CD8-positive, alpha-beta memory T cell (primary cell): ENCODE measurements at regions not wholly inside any gene's neighbourhood (a gene's known extent, or its start where the extent isn't known, plus 50 kb on each side); places are given as distances from the start of the nearest gene placed in this dataset.

Experiments used
- CTCF ChIA-PET: fragments of 350-600 bp; sonication (Branson Sonifier 250); formaldehyde crosslinking; loops from one replicate; lab custom pipeline; 2021; ENCODE audit warnings: antibody characterized with exemption; lab: Charles Lee
- POLR2A ChIA-PET: fragments of 350-600 bp; sonication (Branson Sonifier 250); formaldehyde crosslinking; loops from one replicate; lab custom pipeline; 2021; ENCODE audit warnings: antibody characterized with exemption; lab: Charles Lee
- DNase-seq, 5 donors: peaks; one replicate each; pipeline versions ENCODE4 v3.0.0 to v3.0.0-alpha.2; 2020 to 2022; ENCODE audit warnings: mixed read lengths in 1 of 5
- H3K27ac ChIP-seq: one replicate; pipeline ENCODE4 v1.7.0; 2013; ENCODE audit warnings: low read depth, mild to moderate bottlenecking, low read length, moderate library complexity
- H3K27me3 ChIP-seq: 2 replicates; pipeline ENCODE4 v1.7.0; 2013; ENCODE audit warnings: low read length, mild to moderate bottlenecking; ENCODE audit not compliant: insufficient read depth, poor library complexity, severe bottlenecking
- H3K36me3 ChIP-seq: 2 replicates; pipeline ENCODE4 v1.7.0; 2013; ENCODE audit warnings: mild to moderate bottlenecking, low read length, moderate library complexity; ENCODE audit not compliant: insufficient read depth
- H3K4me1 ChIP-seq: 2 replicates; pipeline ENCODE4 v1.7.0; 2013; ENCODE audit warnings: mild to moderate bottlenecking, low read length, moderate library complexity; ENCODE audit not compliant: insufficient read depth
- H3K4me3 ChIP-seq: 2 replicates; pipeline ENCODE4 v1.7.0; 2013; ENCODE audit warnings: mild to moderate bottlenecking, low read length
- H3K9me3 ChIP-seq: 2 replicates; pipeline ENCODE4 v1.7.0; 2013; ENCODE audit warnings: mild to moderate bottlenecking, low read length
- H3K27ac Mint-ChIP-seq, 8 donors: one replicate each; pipeline ENCODE4 v1.8.0; 2020 to 2021; ENCODE audit warnings: mixed read lengths in 8 of 8, mild to moderate bottlenecking in 6 of 8, inconsistent platforms in 3 of 8, moderate library complexity in 3 of 8
- H3K27me3 Mint-ChIP-seq, 2 donors: one replicate each; pipeline ENCODE4 v1.8.0; 2020 to 2021; ENCODE audit warnings: mixed read lengths in 2 of 2, mild to moderate bottlenecking in 1 of 2, moderate library complexity in 1 of 2
- H3K36me3 Mint-ChIP-seq, 3 donors: one replicate each; pipeline ENCODE4 v1.8.0; 2020 to 2021; ENCODE audit warnings: mixed read lengths in 3 of 3, inconsistent platforms in 1 of 3, mild to moderate bottlenecking in 1 of 3
- H3K4me1 Mint-ChIP-seq, 3 donors: one replicate each; pipeline ENCODE4 v1.8.0; 2020 to 2021; ENCODE audit warnings: mixed read lengths in 3 of 3, inconsistent platforms in 1 of 3, mild to moderate bottlenecking in 1 of 3
- H3K4me3 Mint-ChIP-seq, 7 donors: one replicate each; pipeline ENCODE4 v1.8.0; 2020 to 2021; ENCODE audit warnings: mixed read lengths in 7 of 7, mild to moderate bottlenecking in 6 of 7, moderate library complexity in 4 of 7, inconsistent platforms in 2 of 7
- H3K9me3 Mint-ChIP-seq, 5 donors: one replicate each; pipeline ENCODE4 v1.8.0; 2020 to 2022; ENCODE audit warnings: mixed read lengths in 5 of 5, mild to moderate bottlenecking in 3 of 5, moderate library complexity in 2 of 5, inconsistent platforms in 1 of 5

DNA sequence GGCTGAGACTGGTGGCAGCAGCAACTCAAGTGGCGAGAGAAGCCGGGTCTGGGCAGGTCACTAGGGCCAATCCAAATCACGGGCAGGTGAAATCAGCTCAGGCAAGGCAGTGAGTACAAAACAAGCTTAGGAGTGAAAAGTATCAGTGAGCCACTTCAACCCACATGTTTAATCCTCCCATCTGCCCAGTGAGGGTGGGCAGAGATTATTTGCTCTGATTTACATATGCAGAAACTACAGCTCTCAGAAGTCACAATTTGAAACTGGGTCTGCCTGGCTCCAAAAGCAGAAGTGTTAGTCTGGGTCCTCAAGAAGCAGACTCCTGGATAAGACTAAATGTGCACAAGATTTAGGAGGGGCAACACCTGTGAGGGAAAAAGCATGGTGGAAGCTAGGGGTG lies 173.7 kb upstream of the LRFN2 start:
- Histone ChIP-seq H3K9me3 (no peaks in the 10 kb centered on the region), H3K27ac (no peak overlapping the region), H3K36me3 (no peaks in the 10 kb centered on the region), H3K4me1 (no peaks in the 10 kb centered on the region), H3K27me3 (no peaks in the 10 kb centered on the region), H3K4me3 (no peak overlapping the region)
- no peaks in the 10 kb centered on the region for H3K4me1 Mint-ChIP-seq
- CTCF ChIA-PET: no interaction called here
- H3K4me3 Mint-ChIP-seq: no peak overlapping the region
- no peaks in the 10 kb centered on the region for H3K36me3 Mint-ChIP-seq
- no peak for DNase-seq
- H3K27me3 Mint-ChIP-seq: peaks cover 15 to 37% of the 10 kb centered on the region in 2 donors
- POLR2A ChIA-PET: no interaction called here
- no peaks in the 10 kb centered on the region for H3K9me3 Mint-ChIP-seq
- H3K27ac Mint-ChIP-seq: no peak overlapping the region

DNA sequence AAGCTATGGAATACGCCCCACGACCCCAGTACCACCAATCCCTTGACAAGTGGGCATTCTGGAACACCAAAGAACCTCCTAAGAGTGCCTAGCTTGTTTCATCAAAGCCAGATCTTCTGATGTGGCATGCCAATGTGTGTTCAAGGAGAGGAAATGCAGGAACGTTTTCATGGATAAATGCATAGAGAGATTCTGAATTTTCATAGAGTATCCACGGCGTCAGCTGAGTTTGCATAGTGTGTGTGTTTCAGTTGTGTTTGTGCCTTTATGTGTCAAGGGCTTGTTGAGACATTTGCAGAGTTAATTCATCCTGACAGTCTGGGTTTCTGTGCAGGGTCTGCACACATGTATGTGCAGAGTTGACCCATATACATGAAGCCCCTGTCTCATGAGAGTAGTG lies 172.7 kb upstream of the LRFN2 start:
- H3K36me3 Mint-ChIP-seq: no peaks in the 10 kb centered on the region

GRCh38 chr6:40759264-40759663 lies 172.1 kb upstream of the LRFN2 start:
- ChIA-PET CTCF (no interaction called here), POLR2A (no interaction called here)
- Histone ChIP-seq H3K4me1 (no peaks in the 10 kb centered on the region), H3K36me3 (no peaks in the 10 kb centered on the region), H3K9me3 (no peaks in the 10 kb centered on the region), H3K27me3 (peaks cover 12% of the 10 kb centered on the region), H3K27ac (no peak overlapping the region), H3K4me3 (no peak overlapping the region)
- Mint-ChIP-seq H3K9me3 (no peaks in the 10 kb centered on the region), H3K36me3 (no peaks in the 10 kb centered on the region), H3K4me3 (no peak overlapping the region), H3K27me3 (peaks cover 20 to 45% of the 10 kb centered on the region in 2 donors), H3K27ac (no peak overlapping the region), H3K4me1 (no peaks in the 10 kb centered on the region)
- DNase-seq: no peak

More for the DNA sequence above, 172.7 kb upstream of the LRFN2 start:
- Mint-ChIP-seq H3K9me3 (no peaks in the 10 kb centered on the region), H3K4me3 (no peak overlapping the region), H3K4me1 (no peaks in the 10 kb centered on the region), H3K27ac (no peak overlapping the region), H3K27me3 (peaks cover 18 to 44% of the 10 kb centered on the region in 2 donors)
- POLR2A ChIA-PET: no interaction called here
- CTCF ChIA-PET: interaction anchor here (1.1 kb wide), 1 partner anchor 10 kb away, joined by 3 read pairs; no protein-coding TSS in a partner anchor
- Histone ChIP-seq H3K4me1 (no peaks in the 10 kb centered on the region), H3K36me3 (no peaks in the 10 kb centered on the region), H3K9me3 (no peaks in the 10 kb centered on the region), H3K27ac (no peak overlapping the region), H3K4me3 (no peak overlapping the region), H3K27me3 (peaks cover 8% of the 10 kb centered on the region)
- DNase-seq: no peak

DNA sequence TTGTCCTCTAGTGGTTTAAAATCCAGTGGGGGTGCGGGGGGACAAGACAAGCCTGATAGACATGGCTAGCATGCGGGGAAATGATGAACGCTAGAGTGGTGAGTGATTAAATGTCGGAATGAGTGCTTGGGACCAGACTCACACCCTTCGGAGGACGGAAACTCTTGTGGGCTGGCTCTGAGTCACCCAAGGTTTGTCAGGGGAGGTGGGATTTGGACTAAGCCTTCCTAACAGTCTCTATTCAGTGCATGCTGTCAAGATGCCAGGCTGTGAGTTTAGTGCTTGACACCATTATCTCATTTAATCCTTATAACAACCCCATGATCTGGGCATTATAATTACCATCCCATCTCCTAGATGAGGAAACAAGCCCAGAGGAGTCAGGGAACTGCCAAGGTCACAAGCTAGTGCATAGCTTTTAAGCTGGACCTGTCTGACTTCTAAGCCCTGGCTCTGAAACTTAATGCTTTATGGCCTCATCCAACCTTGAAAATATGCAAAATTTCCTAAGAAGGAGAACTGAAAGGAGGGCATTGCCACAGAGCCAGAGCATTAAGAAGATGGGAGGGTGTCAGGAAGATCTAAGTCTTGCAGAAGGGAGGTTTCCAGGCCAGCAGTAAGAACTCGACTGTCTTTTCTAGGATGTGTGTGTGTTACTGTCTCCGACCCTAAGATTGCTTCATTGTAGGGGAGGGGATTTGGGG lies 168.7 kb upstream of the LRFN2 start:
- Histone ChIP-seq H3K9me3 (no peaks in the 10 kb centered on the region), H3K27ac (no peak overlapping the region), H3K4me3 (no peak overlapping the region), H3K27me3 (peaks cover 17% of the 10 kb centered on the region), H3K4me1 (no peaks in the 10 kb centered on the region), H3K36me3 (no peaks in the 10 kb centered on the region)
- no peak overlapping the region for H3K4me3 Mint-ChIP-seq
- H3K27ac Mint-ChIP-seq: no peak overlapping the region
- no peak for DNase-seq
- H3K27me3 Mint-ChIP-seq: peaks cover 21 to 58% of the 10 kb centered on the region in 2 donors
- H3K36me3 Mint-ChIP-seq: peaks cover 0 to 2% (median 0%) of the 10 kb centered on the region in 3 donors
- ChIA-PET CTCF (no interaction called here), POLR2A (no interaction called here)
- H3K9me3 Mint-ChIP-seq: no peaks in the 10 kb centered on the region
- H3K4me1 Mint-ChIP-seq: no peaks in the 10 kb centered on the region

- CTCF ChIA-PET: no interaction called here
Measured at GRCh38 chr6:40755046-40755681, 168.0 kb upstream of the LRFN2 start.

DNA sequence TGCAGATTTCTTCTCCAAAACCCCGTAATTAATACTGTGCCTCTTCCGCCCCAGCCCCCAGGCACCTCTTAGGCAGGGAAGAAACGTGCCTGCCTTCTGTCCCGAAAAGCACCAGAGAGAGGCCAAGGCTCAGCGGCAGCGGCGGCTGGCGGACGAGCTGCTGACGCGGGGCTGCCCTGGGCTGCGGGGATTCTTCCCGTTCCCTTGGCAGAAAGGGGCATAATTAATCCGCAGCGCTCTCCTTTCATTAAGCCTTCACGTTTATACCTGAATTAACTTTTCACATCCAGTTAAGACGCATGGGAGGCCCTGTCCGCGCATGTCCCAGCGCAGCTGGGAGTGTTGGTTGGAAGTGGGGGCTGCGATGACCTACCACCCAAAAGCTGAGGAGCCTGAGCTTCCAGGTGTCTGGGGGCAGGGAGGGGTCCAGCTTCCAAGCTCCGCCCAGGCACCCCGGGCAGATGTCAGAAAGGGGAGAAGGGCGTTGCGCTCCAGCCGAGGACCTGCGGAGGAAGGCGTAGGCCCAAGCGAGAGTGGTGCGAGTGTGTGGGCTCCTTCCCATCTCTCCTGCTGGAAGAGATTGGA lies 167.4 kb upstream of the LRFN2 start:
- Histone ChIP-seq H3K9me3 (no peaks in the 10 kb centered on the region), H3K27ac (no peak overlapping the region), H3K27me3 (peaks cover 17% of the 10 kb centered on the region), H3K4me1 (no peaks in the 10 kb centered on the region), H3K36me3 (no peaks in the 10 kb centered on the region), H3K4me3 (no peak overlapping the region)
- ChIA-PET POLR2A (no interaction called here), CTCF (no interaction called here)
- no peak overlapping the region for H3K4me3 Mint-ChIP-seq
- no peak overlapping the region for H3K27ac Mint-ChIP-seq
- H3K36me3 Mint-ChIP-seq: peaks cover 0 to 2% (median 0%) of the 10 kb centered on the region in 3 donors
- no peaks in the 10 kb centered on the region for H3K9me3 Mint-ChIP-seq
- DNase-seq: no peak
- H3K27me3 Mint-ChIP-seq: peaks cover 24 to 53% of the 10 kb centered on the region in 2 donors
- H3K4me1 Mint-ChIP-seq: no peaks in the 10 kb centered on the region

More at GRCh38 chr6:40755046-40755681, 168.0 kb upstream of the LRFN2 start:
- Histone ChIP-seq H3K27ac (no peak overlapping the region), H3K4me3 (no peak overlapping the region), H3K36me3 (no peaks in the 10 kb centered on the region), H3K27me3 (peaks cover 17% of the 10 kb centered on the region), H3K9me3 (no peaks in the 10 kb centered on the region), H3K4me1 (no peaks in the 10 kb centered on the region)
- Mint-ChIP-seq H3K27me3 (peaks cover 20 to 58% of the 10 kb centered on the region in 2 donors), H3K36me3 (peaks cover 0 to 2% (median 0%) of the 10 kb centered on the region in 3 donors), H3K27ac (no peak overlapping the region), H3K4me3 (no peak overlapping the region), H3K9me3 (no peaks in the 10 kb centered on the region), H3K4me1 (no peaks in the 10 kb centered on the region)
- POLR2A ChIA-PET: no interaction called here
- DNase-seq: no peak

- Mint-ChIP-seq H3K4me3 (no peak overlapping the region), H3K36me3 (peaks cover 0 to 2% (median 0%) of the 10 kb centered on the region in 3 donors), H3K4me1 (no peaks in the 10 kb centered on the region), H3K9me3 (no peaks in the 10 kb centered on the region), H3K27me3 (peaks cover 24 to 54% of the 10 kb centered on the region in 2 donors), H3K27ac (peak overlapping the region in 1 of 8 donors; percentile 44)
- Histone ChIP-seq H3K9me3 (no peaks in the 10 kb centered on the region), H3K27ac (no peak overlapping the region), H3K4me1 (no peaks in the 10 kb centered on the region), H3K27me3 (peaks cover 17% of the 10 kb centered on the region), H3K4me3 (no peak overlapping the region), H3K36me3 (no peaks in the 10 kb centered on the region)
- ChIA-PET POLR2A (no interaction called here), CTCF (no interaction called here)
- no peak for DNase-seq
Measured at GRCh38 chr6:40753675-40754448, 166.7 kb upstream of the LRFN2 start.

DNA sequence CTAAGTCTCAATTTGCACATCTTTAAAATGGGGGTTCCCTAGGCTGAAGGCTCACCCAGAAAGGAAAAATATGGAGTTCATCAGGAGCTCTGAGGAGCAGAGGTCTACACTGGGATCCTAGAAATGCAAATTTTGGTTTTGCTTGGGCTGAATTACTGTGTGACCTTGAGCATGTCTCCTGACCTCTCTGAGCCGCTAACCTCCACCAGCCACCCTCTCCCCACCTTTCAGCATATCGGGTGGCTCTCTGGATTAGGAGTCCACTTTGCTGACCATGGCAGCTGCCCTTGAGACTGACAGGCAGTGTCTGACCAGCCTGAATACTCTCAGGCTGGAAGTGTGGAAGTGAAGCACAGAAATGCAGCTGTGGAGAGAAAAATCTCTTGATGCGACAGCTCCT lies 165.9 kb upstream of the LRFN2 start:
- H3K36me3 Mint-ChIP-seq: peaks cover 0 to 2% (median 0%) of the 10 kb centered on the region in 3 donors
- H3K4me1 ChIP-seq: no peaks in the 10 kb centered on the region
- no peak for DNase-seq
- no peak overlapping the region for H3K4me3 ChIP-seq
- H3K36me3 ChIP-seq: no peaks in the 10 kb centered on the region
- CTCF ChIA-PET: no interaction called here
- H3K9me3 Mint-ChIP-seq: no peaks in the 10 kb centered on the region
- H3K9me3 ChIP-seq: no peaks in the 10 kb centered on the region
- H3K4me1 Mint-ChIP-seq: no peaks in the 10 kb centered on the region
- H3K27ac ChIP-seq: no peak overlapping the region
- H3K27me3 ChIP-seq: peaks cover 17% of the 10 kb centered on the region
- no peak overlapping the region for H3K27ac Mint-ChIP-seq
- POLR2A ChIA-PET: no interaction called here
- H3K4me3 Mint-ChIP-seq: no peak overlapping the region
- peaks cover 26 to 56% of the 10 kb centered on the region in 2 donors for H3K27me3 Mint-ChIP-seq
